Endothelial cell of umbilical vein (primary cell): ENCODE measurements at regions not wholly inside any gene's neighbourhood (a gene's known extent, or its start where the extent isn't known, plus 50 kb on each side); places are given as distances from the start of the nearest gene placed in this dataset.

Experiments used
- BruUV-seq: library from RNA; stranded (reverse); fragments of 400-500 nt; replicated peaks from 2 replicates; lab custom pipeline; 2021; lab: Mats Ljungman, UMichigan
- CTCF ChIA-PET: fragments of 300-600, 350-600 bp; sonication (Branson Sonifier 250); formaldehyde crosslinking; loops from one replicate; lab custom pipeline; 2021; ENCODE audit warnings: antibody characterized with exemption, inconsistent platforms; lab: Charles Lee
- POLR2A ChIA-PET: fragments of 300-600, 350-600 bp; sonication (Branson Sonifier 250); formaldehyde crosslinking; loops from one replicate; lab custom pipeline; 2021; ENCODE audit warnings: antibody characterized with exemption, inconsistent platforms; lab: Charles Lee
- DNase-seq: peaks from one replicate; pipeline ENCODE4 v3.0.0-alpha.2; 2011; ENCODE audit warnings: low read depth, low spot score
- FAIRE-seq: peaks from 2 replicates; lab custom pipeline; 2011; peaks lifted over from hg19 to GRCh38; lab: Jason Lieb, UNC
- H2AFZ ChIP-seq: 2 replicates; pipeline ENCODE4 v1.6.0; 2012; ENCODE audit warnings: low read depth, low read length, control low read depth, inconsistent platforms
- H3K27ac ChIP-seq: 2 replicates; pipeline ENCODE4 v1.5.1; 2011; ENCODE audit warnings: low read depth, mild to moderate bottlenecking, control low read depth, low read length, moderate library complexity; ENCODE audit not compliant: insufficient read depth
- H3K27me3 ChIP-seq, 2 experiments: 2 replicates each; pipeline versions ENCODE4 v1.6.0 to v1.6.1; 2011; ENCODE audit warnings: low read length in 2 of 2, mixed read lengths in 1 of 2; ENCODE audit not compliant: control insufficient read depth in 2 of 2, insufficient read depth in 2 of 2
- H3K36me3 ChIP-seq, 2 experiments: 2 replicates in 1 of 2; 3 replicates in 1 of 2; pipeline ENCODE4 v1.5.1; 2011; ENCODE audit warnings: low read length in 2 of 2, mild to moderate bottlenecking in 1 of 2, moderate library complexity in 1 of 2; ENCODE audit not compliant: control insufficient read depth in 2 of 2, insufficient read depth in 2 of 2; ENCODE audit errors: extremely low read depth in 1 of 2
- H3K4me1 ChIP-seq: 3 replicates; pipeline ENCODE4 v1.5.1; 2011; ENCODE audit warnings: mild to moderate bottlenecking, low read length; ENCODE audit not compliant: control insufficient read depth, insufficient read depth; ENCODE audit errors: extremely low read depth
- H3K4me2 ChIP-seq: 2 replicates; pipeline ENCODE4 v1.6.1; 2011; ENCODE audit warnings: low read length, control low read depth, mixed read lengths; ENCODE audit not compliant: insufficient read depth
- H3K4me3 ChIP-seq, 3 experiments: fragments of 200-600 bp in 1 of 3; sonication (generic), shearing (Covaris generic) in 1 of 3; replicated peaks in 1 of 3; 2 replicates each; pipeline ENCODE4 v1.5.1; 2011 to 2016; ENCODE audit warnings: control low read depth in 3 of 3, low read length in 3 of 3, mild to moderate bottlenecking in 2 of 3, inconsistent platforms in 1 of 3, low read depth in 1 of 3, moderate library complexity in 1 of 3; ENCODE audit not compliant: insufficient read depth in 1 of 3
- H3K79me2 ChIP-seq: 2 replicates; pipeline ENCODE4 v1.6.0; 2012; ENCODE audit warnings: low read length, inconsistent platforms; ENCODE audit not compliant: control insufficient read depth, insufficient read depth
- H3K9ac ChIP-seq: replicated peaks from 2 replicates; pipeline ENCODE3; 2011; ENCODE audit warnings: low read length, control low read depth; ENCODE audit not compliant: insufficient read depth; ENCODE audit errors: extremely low read depth
- H3K9me1 ChIP-seq: replicated peaks from 3 replicates; pipeline ENCODE4 v1.6.0; 2011; ENCODE audit warnings: mild to moderate bottlenecking, low read length; ENCODE audit not compliant: control insufficient read depth, insufficient read depth; ENCODE audit errors: extremely low read depth
- H3K9me3 ChIP-seq: replicated peaks from 2 replicates; pipeline ENCODE4 v1.5.1; 2012; ENCODE audit warnings: low read length, inconsistent platforms; ENCODE audit not compliant: control insufficient read depth, insufficient read depth
- H4K20me1 ChIP-seq: replicated peaks from 2 replicates; pipeline ENCODE3; 2011; ENCODE audit warnings: mild to moderate bottlenecking, low read length; ENCODE audit not compliant: control insufficient read depth, insufficient read depth; ENCODE audit errors: extremely low read depth
- CTCF ChIP-seq, 2 donors: IDR thresholded peaks; 1 replicate in 1 of 2; 2 replicates in 1 of 2; pipeline ENCODE4 v1.5.1; 2011; ENCODE audit warnings: low read length in 2 of 2, mild to moderate bottlenecking in 2 of 2, moderate library complexity in 2 of 2, control low read depth in 1 of 2, inconsistent platforms in 1 of 2, low read depth in 1 of 2; ENCODE audit not compliant: insufficient read depth in 1 of 2; ENCODE audit errors: extremely low read depth in 1 of 2
- EZH2 ChIP-seq: IDR thresholded peaks from 2 replicates; pipeline ENCODE4 v1.6.1; 2012; ENCODE audit warnings: borderline replicate concordance, low read depth, mild to moderate bottlenecking, moderate library complexity, low read length, inconsistent platforms; ENCODE audit not compliant: severe bottlenecking
- FOS ChIP-seq: IDR thresholded peaks from 2 replicates; pipeline ENCODE4 v1.6.1; 2011; ENCODE audit warnings: mild to moderate bottlenecking, low read length, moderate library complexity, borderline replicate concordance; ENCODE audit not compliant: insufficient read depth
- GATA2 ChIP-seq: IDR thresholded peaks from 2 replicates; pipeline ENCODE4 v1.7.0; 2011; ENCODE audit warnings: low read depth, mild to moderate bottlenecking, moderate library complexity, mixed read lengths, low read length; ENCODE audit not compliant: insufficient read length, insufficient read depth
- JUN ChIP-seq: IDR thresholded peaks from 2 replicates; pipeline ENCODE4 v1.6.1; 2011; ENCODE audit warnings: borderline replicate concordance, low read depth; ENCODE audit not compliant: insufficient read length, insufficient read depth
- MAX ChIP-seq: IDR thresholded peaks from 2 replicates; pipeline ENCODE4 v1.6.1; 2011; ENCODE audit not compliant: insufficient read depth, insufficient read length
- MYC ChIP-seq: IDR thresholded peaks from one replicate; pipeline ENCODE4 v1.6.1; 2011; ENCODE audit warnings: mild to moderate bottlenecking, low read depth, low read length
- POLR2A ChIP-seq: IDR thresholded peaks from 2 replicates; pipeline ENCODE4 v1.6.1; 2012; ENCODE audit warnings: low read depth, mild to moderate bottlenecking, control low read depth, low read length
- POLR2AphosphoS5 ChIP-seq: IDR thresholded peaks from 2 replicates; pipeline ENCODE4 v1.6.1; 2012; ENCODE audit warnings: low read depth, mild to moderate bottlenecking, control low read depth, low read length, moderate library complexity; ENCODE audit not compliant: insufficient read depth
- dilution Hi-C: fragments of 300-500 bp; cut with MboI; formaldehyde crosslinking; loops from one replicate; pipeline ENCODE4 v1.15.0; 2019; ENCODE audit warnings: low sequenced_read_pairs; ENCODE audit not compliant: extremely low pct_ligation_motif_present
- intact Hi-C: fragments of 100-400 bp; cut with micrococcal nuclease; formaldehyde crosslinking; loops from one replicate; pipeline ENCODE4 v1.10.0; 2022

DNA sequence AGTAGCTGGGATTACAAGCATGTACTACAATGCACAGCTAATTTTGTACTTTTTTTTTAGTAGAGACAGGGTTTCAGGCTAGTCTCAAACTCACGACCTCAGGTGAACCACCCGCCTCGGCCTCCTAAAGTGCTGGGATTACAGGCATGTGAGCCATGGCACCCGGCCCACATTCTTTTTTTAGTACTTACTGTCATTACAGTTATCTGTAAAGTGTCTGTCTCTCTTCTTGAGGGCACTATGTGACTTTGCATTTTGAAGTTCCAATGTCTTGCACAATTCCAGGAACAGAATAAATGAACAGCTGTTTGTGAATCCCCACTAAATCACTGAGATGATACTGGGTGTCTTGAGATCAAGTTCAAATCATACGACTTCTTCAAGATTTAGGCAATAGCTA is 1540.3 kb downstream of the CDH11 start:
- no peaks in the 10 kb centered on the region for H3K27me3 ChIP-seq
- H3K4me2 ChIP-seq: no peak overlapping the region
- no TSS peak for BruUV-seq
- no peak for DNase-seq
- H3K79me2 ChIP-seq: no peaks in the 10 kb centered on the region
- intact Hi-C loops: no loop called here
- no peak overlapping the region for H2AFZ ChIP-seq
- no peaks in the 10 kb centered on the region for H3K9me3 ChIP-seq
- no peak overlapping the region for H3K9ac ChIP-seq
- no peaks in the 10 kb centered on the region for H3K9me1 ChIP-seq
- H4K20me1 ChIP-seq: no peaks in the 10 kb centered on the region
- ChIA-PET POLR2A (no interaction called here), CTCF (no interaction called here)
- H3K27ac ChIP-seq: no peak overlapping the region
- dilution Hi-C loops: no loop called here
- no peak overlapping the region for H3K4me3 ChIP-seq
- H3K4me1 ChIP-seq: no peaks in the 10 kb centered on the region
- no peak for FAIRE-seq
- no peak for TF ChIP-seq GATA2
- TF ChIP-seq POLR2A: no peak
- no peak for TF ChIP-seq FOS
- no peak for TF ChIP-seq MYC
- TF ChIP-seq CTCF (IDR thresholded peaks at IDR 0.05; ENCODE audit: extremely low read depth in 1 of 2, insufficient read depth in 1 of 2, low read depth in 1 of 2, low read length in 2 of 2): no peak
- TF ChIP-seq POLR2AphosphoS5: no peak
- TF ChIP-seq JUN: no peak
- H3K36me3 ChIP-seq: no peaks in the 10 kb centered on the region

DNA sequence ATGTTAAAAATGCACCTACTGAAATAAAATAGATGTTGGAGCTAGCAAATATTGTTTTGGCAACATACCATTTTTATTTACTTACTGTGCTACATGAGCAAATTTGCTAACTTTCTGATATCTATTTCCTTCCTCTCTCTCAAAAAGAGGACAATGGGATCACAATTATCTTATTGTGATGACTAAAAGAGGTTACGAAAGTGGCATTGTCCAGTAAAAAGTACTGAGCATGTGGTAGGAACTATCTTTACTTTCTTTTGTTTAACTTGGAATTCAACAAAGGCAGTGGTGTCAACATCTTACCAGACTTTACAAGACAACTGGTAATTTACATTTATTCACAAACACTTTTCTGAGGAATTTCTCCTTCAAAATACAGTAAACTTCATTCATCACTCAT is 1542.6 kb upstream of the CDH8 start:
- no peaks in the 10 kb centered on the region for H3K79me2 ChIP-seq
- H3K36me3 ChIP-seq: no peaks in the 10 kb centered on the region
- no peaks in the 10 kb centered on the region for H4K20me1 ChIP-seq
- dilution Hi-C loops: no loop called here
- H3K9ac ChIP-seq: no peak overlapping the region
- no peak for TF ChIP-seq MYC
- TF ChIP-seq MAX: no peak
- no peak for TF ChIP-seq POLR2A
- TF ChIP-seq GATA2: no peak
- TF ChIP-seq POLR2AphosphoS5: no peak
- TF ChIP-seq FOS: no peak
- TF ChIP-seq CTCF (IDR thresholded peaks at IDR 0.05; ENCODE audit: extremely low read depth in 1 of 2, insufficient read depth in 1 of 2, low read depth in 1 of 2, low read length in 2 of 2): no peak
- no peak for TF ChIP-seq EZH2
- TF ChIP-seq JUN: no peak
- H3K27me3 ChIP-seq: no peaks in the 10 kb centered on the region
- peaks cover 6% of the 10 kb centered on the region for H3K4me1 ChIP-seq
- DNase-seq (peak; percentile 9), FAIRE-seq (peak; percentile 59)
- BruUV-seq: no TSS peak
- peak overlapping the region; percentile 5 for H3K4me2 ChIP-seq
- no peak overlapping the region for H3K4me3 ChIP-seq
- intact Hi-C loops: no loop called here
- ChIA-PET CTCF (interaction anchor here (0.9 kb wide), 1 partner anchor 14 kb away, joined by 3 read pairs; no protein-coding TSS in a partner anchor), POLR2A (no interaction called here)
- no peak overlapping the region for H3K27ac ChIP-seq
- no peaks in the 10 kb centered on the region for H3K9me1 ChIP-seq
- H3K9me3 ChIP-seq: no peaks in the 10 kb centered on the region
- no peak overlapping the region for H2AFZ ChIP-seq
